ENCODE measurements at regions not wholly inside any gene's neighbourhood (a gene's known extent, or its start where the extent isn't known, plus 50 kb on each side); places are given as distances from the start of the nearest gene placed in this dataset.

DNA sequence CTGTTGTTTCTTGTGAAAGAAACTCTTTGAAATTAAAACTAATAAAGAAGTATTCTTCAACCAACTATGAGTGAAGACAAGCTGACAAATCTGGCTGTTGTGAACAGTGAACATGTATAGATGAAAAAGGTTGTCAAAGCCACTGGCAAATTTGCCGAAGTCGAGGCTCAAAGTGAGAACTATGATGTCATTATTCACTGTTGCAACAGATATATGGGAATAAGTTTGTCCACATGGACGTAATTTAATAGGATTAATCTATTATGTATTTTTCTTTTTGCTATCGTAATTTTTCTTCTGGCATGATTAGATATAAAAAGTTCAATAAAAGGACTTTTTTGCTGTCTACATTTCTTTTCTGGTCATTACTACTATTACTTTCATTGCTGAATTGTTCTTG, 223.2 kb upstream of the ZNF507 start (continued):
- TF ChIP-seq SAP30 (IDR thresholded peaks at IDR 0.05; ENCODE audit: insufficient read depth, insufficient replicate concordance, low read length): no peak
- no peak for TF ChIP-seq CTBP2 (IDR thresholded peaks at IDR 0.05; ENCODE audit: borderline replicate concordance, insufficient read depth, insufficient read length, low read length)
